22Rv1 (cell line): ENCODE measurements at regions not wholly inside any gene's neighbourhood (a gene's known extent, or its start where the extent isn't known, plus 50 kb on each side); places are given as distances from the start of the nearest gene placed in this dataset.

ENCODE experiments used
- H3K27ac ChIP-seq: fragments of 450-650 bp; 2 replicates; pipeline ENCODE4 v1.5.1; 2017
- ZFX ChIP-seq: fragments of 450-650 bp; IDR thresholded peaks from 2 replicates; pipeline ENCODE4 v1.6.1; 2017; ENCODE audit warnings: antibody characterized with exemption, borderline replicate concordance
- TF ChIP-seq, protein P1 (sequence below): fragments of 450-650 bp; IDR thresholded peaks from 2 replicates; pipeline ENCODE4 v1.5.1; 2017; ENCODE audit warnings: mild to moderate bottlenecking

DNA sequence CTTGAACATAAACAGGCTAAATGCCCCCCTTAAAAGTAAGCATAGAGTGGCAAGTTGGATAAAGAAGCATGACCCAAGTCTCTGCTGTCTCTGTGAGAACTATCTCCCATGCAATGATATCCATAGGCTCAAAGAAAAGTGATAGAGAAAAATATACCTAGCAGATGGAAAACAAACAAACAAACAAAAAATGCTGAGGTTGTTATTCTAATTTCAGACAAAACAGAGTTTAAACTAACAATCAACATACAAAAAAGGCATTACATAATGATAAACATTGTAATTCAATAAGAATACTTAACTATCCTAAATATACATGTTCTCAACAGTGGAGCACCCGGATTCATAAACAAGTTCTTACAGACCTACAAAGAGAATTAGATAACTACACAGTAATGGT, 626.2 kb upstream of the CNTNAP2 start:
- H3K27ac ChIP-seq = no peak overlapping the region
- TF ChIP-seq, protein P1, sequence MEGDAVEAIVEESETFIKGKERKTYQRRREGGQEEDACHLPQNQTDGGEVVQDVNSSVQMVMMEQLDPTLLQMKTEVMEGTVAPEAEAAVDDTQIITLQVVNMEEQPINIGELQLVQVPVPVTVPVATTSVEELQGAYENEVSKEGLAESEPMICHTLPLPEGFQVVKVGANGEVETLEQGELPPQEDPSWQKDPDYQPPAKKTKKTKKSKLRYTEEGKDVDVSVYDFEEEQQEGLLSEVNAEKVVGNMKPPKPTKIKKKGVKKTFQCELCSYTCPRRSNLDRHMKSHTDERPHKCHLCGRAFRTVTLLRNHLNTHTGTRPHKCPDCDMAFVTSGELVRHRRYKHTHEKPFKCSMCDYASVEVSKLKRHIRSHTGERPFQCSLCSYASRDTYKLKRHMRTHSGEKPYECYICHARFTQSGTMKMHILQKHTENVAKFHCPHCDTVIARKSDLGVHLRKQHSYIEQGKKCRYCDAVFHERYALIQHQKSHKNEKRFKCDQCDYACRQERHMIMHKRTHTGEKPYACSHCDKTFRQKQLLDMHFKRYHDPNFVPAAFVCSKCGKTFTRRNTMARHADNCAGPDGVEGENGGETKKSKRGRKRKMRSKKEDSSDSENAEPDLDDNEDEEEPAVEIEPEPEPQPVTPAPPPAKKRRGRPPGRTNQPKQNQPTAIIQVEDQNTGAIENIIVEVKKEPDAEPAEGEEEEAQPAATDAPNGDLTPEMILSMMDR = no peak

DNA sequence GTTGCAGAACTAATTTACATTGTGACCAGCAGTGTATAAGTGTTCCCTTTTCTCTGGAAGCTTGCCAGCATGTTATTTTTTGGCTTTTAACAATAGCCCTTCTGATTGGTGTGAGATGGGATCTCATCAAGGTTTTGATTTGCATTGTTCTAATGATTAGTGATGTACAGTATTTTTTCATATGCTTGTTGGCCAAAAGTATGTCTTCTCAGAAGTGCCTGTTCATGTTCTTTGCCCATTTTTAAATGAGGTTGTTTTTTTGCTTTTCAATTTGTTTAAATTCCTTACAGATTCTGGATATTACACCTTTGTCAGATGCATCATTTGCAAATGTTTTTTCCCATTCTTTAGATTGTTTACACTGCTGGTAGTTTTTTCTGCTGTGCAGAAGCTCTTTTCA, 627.0 kb upstream of the CNTNAP2 start:
- TF ChIP-seq, protein P1 = no peak
- no peak for TF ChIP-seq ZFX

DNA sequence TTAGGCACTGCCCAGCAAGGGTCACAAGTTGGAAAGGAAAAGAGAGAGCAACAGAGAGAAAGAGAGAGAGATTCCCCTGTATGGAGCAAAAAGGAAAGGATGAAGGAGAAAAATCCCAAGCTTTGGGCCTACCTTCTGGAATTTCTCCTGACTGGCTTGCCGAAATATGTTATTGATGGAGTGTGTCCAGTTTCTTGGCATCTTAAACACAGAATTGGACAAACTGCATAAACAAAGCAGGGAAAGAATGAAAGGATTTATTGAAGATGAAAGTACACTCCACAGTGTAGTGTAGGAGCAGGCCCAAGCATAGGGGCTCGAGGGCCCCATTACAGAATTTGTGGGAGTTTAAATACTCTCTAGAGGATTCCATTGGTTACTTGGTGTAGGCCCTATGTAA, 627.8 kb upstream of the CNTNAP2 start:
- H3K27ac ChIP-seq = no peak overlapping the region
- TF ChIP-seq, protein P1 = no peak
- no peak for TF ChIP-seq ZFX

More for the DNA sequence above, 627.0 kb upstream of the CNTNAP2 start:
- no peak overlapping the region for H3K27ac ChIP-seq

DNA sequence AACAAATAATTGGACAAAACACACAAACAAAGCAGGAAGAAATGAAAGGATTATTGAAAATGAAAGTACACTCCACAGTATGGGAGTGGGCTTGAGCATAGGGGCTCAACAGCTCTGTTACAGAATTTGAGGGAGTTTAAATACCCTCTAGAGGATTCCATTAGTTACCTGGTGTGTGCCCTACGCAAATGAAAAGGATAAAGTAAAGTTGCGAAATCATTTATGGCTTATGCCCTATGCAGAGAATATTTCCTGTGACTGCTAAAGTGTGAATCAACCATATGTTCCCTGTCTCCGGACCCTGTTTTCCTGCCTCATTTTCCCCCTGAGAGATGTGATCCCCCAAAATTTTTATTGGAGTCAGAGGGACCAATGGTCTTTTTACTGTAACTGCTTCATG, 634.6 kb upstream of the CNTNAP2 start:
- no peak for TF ChIP-seq ZFX
- TF ChIP-seq, protein P1 = no peak
- no peak overlapping the region for H3K27ac ChIP-seq

DNA sequence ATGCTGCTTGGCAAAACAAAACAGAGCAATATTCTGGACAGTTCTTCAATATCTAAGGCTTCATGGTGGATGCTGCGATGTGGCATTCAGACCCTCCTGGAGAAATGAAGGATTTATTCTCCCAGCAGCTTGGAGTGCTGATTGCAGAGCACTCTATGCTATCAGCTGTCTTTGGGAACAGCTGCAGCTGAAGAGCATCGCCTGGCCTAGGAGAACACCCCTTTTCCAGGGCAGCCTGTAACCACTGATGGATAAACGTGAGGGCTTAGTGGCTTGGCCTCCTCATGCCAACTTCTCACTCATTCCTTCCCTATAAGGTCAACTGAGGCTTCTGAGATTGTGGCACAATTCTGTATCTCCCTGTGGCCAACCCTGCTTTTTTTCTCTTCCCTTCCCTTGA, 638.1 kb upstream of the CNTNAP2 start:
- TF ChIP-seq, protein P1 = no peak
- TF ChIP-seq ZFX = no peak
- H3K27ac ChIP-seq = no peak overlapping the region

DNA sequence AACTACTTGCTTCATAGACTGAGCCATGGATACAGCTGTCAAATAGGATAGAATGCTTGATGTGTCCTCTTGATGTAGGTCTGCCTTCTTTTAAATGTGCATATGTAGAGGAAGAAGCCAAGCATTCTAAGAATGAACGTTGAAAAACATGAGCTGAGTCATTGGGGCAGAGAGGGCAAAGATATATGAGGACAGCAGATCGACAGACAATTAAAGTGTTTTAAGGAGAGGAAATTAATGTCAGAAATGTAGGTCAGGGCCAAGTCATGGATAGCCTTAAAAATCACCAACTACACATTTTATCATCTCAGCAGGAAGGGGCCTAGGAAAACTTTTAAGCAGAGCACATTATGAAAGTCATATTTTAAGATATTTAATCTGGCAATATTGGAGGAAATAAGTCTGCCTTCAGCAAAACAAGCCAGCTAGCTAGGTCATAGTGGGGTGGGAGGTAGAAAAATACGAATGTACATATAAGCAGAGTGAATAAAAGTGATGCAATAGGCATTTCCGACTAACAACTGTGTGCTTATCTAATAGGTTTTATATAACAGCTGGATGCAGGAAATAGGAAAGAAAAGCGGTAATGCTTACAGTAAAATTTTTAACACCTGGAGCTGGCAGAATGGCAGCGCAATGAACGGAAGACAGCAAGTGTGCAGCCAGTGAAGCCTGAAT, 638.3 kb upstream of the TPK1 start:
- no peak overlapping the region for H3K27ac ChIP-seq
- TF ChIP-seq, protein P1 = no peak
- no peak for TF ChIP-seq ZFX

DNA sequence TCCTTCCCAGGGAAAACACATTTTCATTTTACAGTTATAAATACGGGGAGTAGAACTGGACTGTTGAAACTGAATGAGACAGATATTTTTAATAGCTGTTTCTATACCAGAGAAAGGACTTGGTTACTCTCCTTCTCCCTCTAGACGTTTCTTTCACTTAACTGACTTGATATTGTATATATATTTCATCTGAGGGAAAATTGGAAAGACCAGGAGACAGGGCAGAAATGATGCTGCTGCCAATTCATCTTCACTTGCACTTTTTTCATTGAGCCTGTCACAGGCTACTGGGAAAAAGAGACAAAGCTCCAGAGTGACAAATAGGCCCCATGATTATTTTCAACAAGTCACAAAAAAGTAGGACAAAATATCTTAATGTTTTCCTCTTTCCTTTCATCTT, 636.0 kb upstream of the TPK1 start:
- TF ChIP-seq ZFX = no peak
- TF ChIP-seq, protein P1 = no peak
- no peak overlapping the region for H3K27ac ChIP-seq
